IPS-18c (cell line): ENCODE measurements at regions not wholly inside any gene's neighbourhood (a gene's known extent, or its start where the extent isn't known, plus 50 kb on each side); places are given as distances from the start of the nearest gene placed in this dataset.

Source experiments
- H3K4me3 ChIP-seq: 2 replicates; pipeline ENCODE4 v1.7.0; 2013; ENCODE audit warnings: low read depth, mild to moderate bottlenecking, low read length, moderate library complexity; ENCODE audit not compliant: insufficient read depth
- H3K9me3 ChIP-seq: one replicate; pipeline ENCODE4 v1.6.1; 2013; ENCODE audit warnings: mild to moderate bottlenecking, low read length, moderate library complexity; ENCODE audit not compliant: control insufficient read depth, insufficient read depth

DNA sequence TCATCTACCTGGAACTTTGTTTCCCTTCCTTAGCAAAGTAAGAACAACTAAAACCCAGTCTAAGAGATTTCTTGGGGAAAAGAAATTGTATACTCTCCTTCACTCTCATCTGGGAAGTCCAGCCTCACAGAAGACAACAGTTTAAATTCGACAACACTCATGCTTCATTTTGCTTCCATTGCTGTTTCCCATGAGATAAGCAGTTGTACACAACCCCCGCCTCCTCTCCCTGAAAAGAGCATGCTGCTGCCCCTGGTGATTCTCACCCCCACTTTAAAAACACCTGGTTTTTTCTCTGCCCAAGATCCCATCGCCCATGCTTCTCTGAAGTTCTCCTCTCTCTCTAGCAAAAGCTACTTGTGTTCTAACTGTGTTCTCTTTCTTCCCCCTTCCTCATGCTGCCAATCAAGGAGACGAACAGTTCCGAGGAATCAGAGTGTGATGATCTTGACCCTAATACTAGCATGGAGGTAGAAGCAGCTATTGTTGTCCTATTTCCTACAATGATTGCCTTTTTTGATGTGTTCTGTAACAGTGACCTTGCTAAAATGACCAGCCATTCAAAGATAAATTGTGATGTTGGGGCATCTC lies 51.1 kb upstream of the UMPS start:
- no peak overlapping the region for H3K4me3 ChIP-seq
- H3K9me3 ChIP-seq, result no peaks in the 10 kb centered on the region
